GM20000 (cell line): ENCODE measurements at regions not wholly inside any gene's neighbourhood (a gene's known extent, or its start where the extent isn't known, plus 50 kb on each side); places are given as distances from the start of the nearest gene placed in this dataset.

Source experiments
- DNase-seq: peaks from one replicate; pipeline ENCODE4 v3.0.0; 2012; ENCODE audit warnings: low spot score
- TF ChIP-seq, protein P1 (sequence below): IDR thresholded peaks from 2 replicates; pipeline ENCODE4 v1.5.1; 2012; ENCODE audit warnings: mild to moderate bottlenecking, control low read depth; ENCODE audit errors: extremely low read depth, missing control alignments

GRCh38 chr3:70550723-70551319 lies 238.4 kb upstream of the MDFIC2 start:
- DNase-seq: no peak
- TF ChIP-seq, protein P1, sequence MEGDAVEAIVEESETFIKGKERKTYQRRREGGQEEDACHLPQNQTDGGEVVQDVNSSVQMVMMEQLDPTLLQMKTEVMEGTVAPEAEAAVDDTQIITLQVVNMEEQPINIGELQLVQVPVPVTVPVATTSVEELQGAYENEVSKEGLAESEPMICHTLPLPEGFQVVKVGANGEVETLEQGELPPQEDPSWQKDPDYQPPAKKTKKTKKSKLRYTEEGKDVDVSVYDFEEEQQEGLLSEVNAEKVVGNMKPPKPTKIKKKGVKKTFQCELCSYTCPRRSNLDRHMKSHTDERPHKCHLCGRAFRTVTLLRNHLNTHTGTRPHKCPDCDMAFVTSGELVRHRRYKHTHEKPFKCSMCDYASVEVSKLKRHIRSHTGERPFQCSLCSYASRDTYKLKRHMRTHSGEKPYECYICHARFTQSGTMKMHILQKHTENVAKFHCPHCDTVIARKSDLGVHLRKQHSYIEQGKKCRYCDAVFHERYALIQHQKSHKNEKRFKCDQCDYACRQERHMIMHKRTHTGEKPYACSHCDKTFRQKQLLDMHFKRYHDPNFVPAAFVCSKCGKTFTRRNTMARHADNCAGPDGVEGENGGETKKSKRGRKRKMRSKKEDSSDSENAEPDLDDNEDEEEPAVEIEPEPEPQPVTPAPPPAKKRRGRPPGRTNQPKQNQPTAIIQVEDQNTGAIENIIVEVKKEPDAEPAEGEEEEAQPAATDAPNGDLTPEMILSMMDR: peak; percentile 50

GRCh38 chr3:70546679-70547078 lies 234.2 kb upstream of the MDFIC2 start:
- TF ChIP-seq, protein P1: no peak

DNA sequence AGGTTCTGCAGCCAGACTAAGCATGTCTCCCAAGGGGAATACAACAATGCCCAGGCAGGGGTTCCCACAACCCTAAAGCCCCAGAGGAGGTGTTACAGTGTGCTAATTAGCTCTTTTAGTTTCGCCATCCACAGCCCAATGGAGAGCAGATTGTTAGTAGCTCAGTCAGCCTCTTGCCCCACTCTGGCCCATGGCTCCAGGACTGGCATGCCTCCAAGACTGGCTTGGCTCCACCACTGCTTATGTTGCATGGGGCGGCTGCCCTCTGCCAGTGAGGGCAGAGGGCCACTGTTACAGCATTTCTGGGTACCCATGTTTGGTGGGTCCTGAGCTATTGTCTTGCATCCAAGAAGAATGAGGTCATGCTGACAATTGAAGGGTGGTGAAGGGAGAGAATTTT lies 231.1 kb upstream of the MDFIC2 start:
- TF ChIP-seq, protein P1: no peak

More at GRCh38 chr3:70546679-70547078, 234.2 kb upstream of the MDFIC2 start:
- no peak for DNase-seq

GRCh38 chr3:70539908-70540307 lies 227.5 kb upstream of the MDFIC2 start:
- TF ChIP-seq, protein P1: no peak
- DNase-seq: no peak

More for the DNA sequence above, 231.1 kb upstream of the MDFIC2 start:
- no peak for DNase-seq

DNA sequence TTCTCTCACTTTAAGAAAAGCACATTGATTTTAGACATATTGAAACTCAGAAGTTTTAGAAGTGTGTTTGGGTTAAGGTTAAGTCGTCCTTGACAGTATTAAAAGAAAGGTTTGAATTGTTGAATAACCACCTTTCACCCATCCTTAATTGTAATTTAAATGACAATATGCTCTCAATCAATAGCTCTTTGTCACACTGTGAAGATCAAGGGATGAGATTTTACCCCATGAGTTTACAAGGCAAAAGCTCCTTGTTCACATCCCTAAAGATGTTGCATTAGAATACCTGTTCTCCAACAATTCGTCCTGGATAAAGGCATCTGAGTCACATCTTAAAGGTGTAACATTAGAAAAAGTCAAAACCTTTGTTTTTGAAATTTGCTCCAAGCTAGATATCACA lies 220.4 kb upstream of the MDFIC2 start:
- TF ChIP-seq, protein P1: no peak
- DNase-seq: no peak

DNA sequence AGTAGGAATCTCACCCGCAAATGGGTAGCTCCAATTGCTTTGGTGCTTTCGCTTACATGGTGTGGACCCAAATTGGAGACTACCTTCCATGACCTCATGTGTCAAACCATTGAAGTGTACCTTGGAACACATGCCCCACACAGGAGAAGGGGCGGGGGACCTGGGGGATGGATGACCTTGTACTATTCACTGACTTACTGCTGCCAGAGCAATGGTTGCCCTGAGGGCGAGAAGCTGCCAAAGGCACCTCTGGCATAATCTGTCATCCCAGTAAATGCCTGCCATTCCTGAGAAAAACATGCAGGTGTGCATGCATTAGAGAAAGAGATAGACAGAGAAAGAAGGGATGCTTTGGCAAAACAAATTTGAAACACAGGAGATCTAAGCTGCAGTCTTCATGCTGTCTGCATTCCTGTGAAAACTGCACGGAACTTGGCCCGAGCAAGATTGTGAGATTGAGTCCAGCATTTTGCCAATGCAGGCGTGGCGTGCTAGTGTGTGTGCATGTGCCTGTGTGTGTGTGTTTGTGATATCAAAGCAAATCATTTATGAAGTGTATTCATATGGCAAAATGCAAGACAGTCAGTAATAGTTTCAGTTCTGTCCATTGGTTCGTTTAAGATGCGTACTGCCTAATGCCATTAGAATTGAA lies 219.5 kb upstream of the MDFIC2 start:
- TF ChIP-seq, protein P1: no peak
- DNase-seq: no peak

DNA sequence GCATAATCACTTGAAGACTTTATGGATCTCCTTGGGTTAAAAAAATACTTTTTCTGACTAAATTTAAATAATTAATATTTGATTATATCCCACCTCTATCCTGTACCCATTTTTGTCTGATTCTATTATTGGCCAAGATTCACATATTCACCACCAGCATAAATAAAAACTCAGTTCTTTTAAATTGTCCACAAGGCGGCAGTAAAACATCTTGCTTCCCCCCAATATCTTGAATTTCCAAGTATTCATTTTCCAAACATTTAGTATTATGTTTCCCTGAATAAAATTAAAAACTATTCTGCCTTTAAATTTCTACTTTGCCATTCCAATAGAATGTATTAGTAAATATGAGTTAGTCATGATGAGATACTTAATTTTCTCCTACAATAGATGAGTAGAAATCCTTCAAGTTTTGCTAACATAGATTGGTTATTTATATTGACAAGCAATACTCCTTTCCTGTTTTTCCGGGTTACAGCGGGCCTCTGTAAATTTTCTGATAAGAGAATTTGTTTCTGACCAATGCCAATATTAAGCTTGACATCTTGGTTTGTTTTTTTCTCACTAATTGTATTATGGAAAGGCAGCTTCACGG lies 218.7 kb upstream of the MDFIC2 start:
- TF ChIP-seq, protein P1: peak; percentile 18
- DNase-seq: peak; percentile 13
